Hepatocyte (in vitro differentiated cells): ENCODE measurements at regions not wholly inside any gene's neighbourhood (a gene's known extent, or its start where the extent isn't known, plus 50 kb on each side); places are given as distances from the start of the nearest gene placed in this dataset.

Experiments
- DNase-seq: peaks from one replicate; pipeline ENCODE4 v3.0.0-alpha.2; 2016; ENCODE audit warnings: low spot score
- H2AFZ ChIP-seq: fragments of 200-600 bp; sonication (generic); 2 replicates; pipeline ENCODE4 v1.6.0; 2016; ENCODE audit warnings: antibody characterized with exemption, mild to moderate bottlenecking
- H3K27ac ChIP-seq: fragments of 200-600 bp; sonication (generic); 2 replicates; pipeline ENCODE4 v1.5.1; 2016; ENCODE audit warnings: mild to moderate bottlenecking
- H3K27me3 ChIP-seq: fragments of 200-600 bp; sonication (generic); 2 replicates; pipeline ENCODE4 v1.6.1; 2016
- H3K36me3 ChIP-seq: fragments of 200-600 bp; sonication (generic); replicated peaks from 2 replicates; pipeline ENCODE4 v1.5.1; 2016; ENCODE audit warnings: low read depth; ENCODE audit not compliant: insufficient read depth
- H3K4me1 ChIP-seq: fragments of 200-600 bp; sonication (generic); 2 replicates; pipeline ENCODE4 v1.5.1; 2016; ENCODE audit warnings: mild to moderate bottlenecking, moderate library complexity; ENCODE audit not compliant: insufficient read depth
- H3K4me2 ChIP-seq: fragments of 200-600 bp; sonication (generic); 2 replicates; pipeline ENCODE4 v1.6.0; 2016
- H3K4me3 ChIP-seq: fragments of 200-600 bp; sonication (generic); 2 replicates; pipeline ENCODE4 v1.5.1; 2016; ENCODE audit warnings: mild to moderate bottlenecking
- H3K79me2 ChIP-seq: fragments of 200-600 bp; sonication (generic); 2 replicates; pipeline ENCODE4 v1.6.0; 2017; ENCODE audit warnings: mild to moderate bottlenecking
- H3K9me2 ChIP-seq: fragments of 200-600 bp; sonication (generic); replicated peaks from 2 replicates; pipeline ENCODE4 v1.6.0; 2017; ENCODE audit warnings: mild to moderate bottlenecking; ENCODE audit not compliant: insufficient read depth
- H3K9me3 ChIP-seq: fragments of 200-600 bp; sonication (generic); 2 replicates; pipeline ENCODE4 v1.5.1; 2016; ENCODE audit warnings: low read depth, mild to moderate bottlenecking
- H4K20me1 ChIP-seq: fragments of 200-600 bp; sonication (generic); 2 replicates; pipeline ENCODE4 v1.6.0; 2016; ENCODE audit warnings: mild to moderate bottlenecking; ENCODE audit not compliant: insufficient read depth, poor library complexity, severe bottlenecking
- CTCF ChIP-seq: fragments of 200-600 bp; sonication (generic); IDR thresholded peaks from 2 replicates; pipeline ENCODE4 v1.5.1; 2016; ENCODE audit warnings: antibody characterized with exemption, mild to moderate bottlenecking; ENCODE audit not compliant: poor library complexity
- EZH2 ChIP-seq: fragments of 200-600 bp; sonication (generic); IDR thresholded peaks from 2 replicates; pipeline ENCODE4 v1.6.1; 2016; ENCODE audit warnings: antibody characterized with exemption, mild to moderate bottlenecking, borderline replicate concordance
- EZH2phosphoT487 ChIP-seq: fragments of 200-600 bp; sonication (generic); IDR thresholded peaks from one replicate; pipeline ENCODE4 v1.6.1; 2018; ENCODE audit warnings: antibody characterized with exemption, mild to moderate bottlenecking, low read depth, moderate library complexity; ENCODE audit not compliant: unreplicated experiment, severe bottlenecking
- WGBS: methylation state at CpG from one replicate; pipeline ENCODE4 v1.1.6; 2016; ENCODE audit warnings: low lambda C conversion rate; ENCODE audit errors: missing lambda C conversion rate; 5-methylcytosine and 5-hydroxymethylcytosine counted together

GRCh38 chr15:39302936-39303335 is 277.9 kb upstream of the THBS1 start:
- no peak overlapping the region for H2AFZ ChIP-seq
- no peaks in the 10 kb centered on the region for H4K20me1 ChIP-seq
- H3K9me3 ChIP-seq, result no peaks in the 10 kb centered on the region
- H3K27ac ChIP-seq, result no peak overlapping the region
- TF ChIP-seq CTCF (no peak), EZH2phosphoT487 (no peak), EZH2 (no peak)
- no peak for DNase-seq
- WGBS, result 93% methylated on average over 2 of the region's 2 CpGs
- H3K79me2 ChIP-seq, result no peaks in the 10 kb centered on the region
- H3K4me1 ChIP-seq, result peaks cover 9% of the 10 kb centered on the region
- no peak overlapping the region for H3K4me3 ChIP-seq
- H3K27me3 ChIP-seq, result no peaks in the 10 kb centered on the region
- H3K36me3 ChIP-seq, result no peaks in the 10 kb centered on the region
- no peak overlapping the region for H3K4me2 ChIP-seq
- no peaks in the 10 kb centered on the region for H3K9me2 ChIP-seq

GRCh38 chr15:39304201-39304841 is 276.6 kb upstream of the THBS1 start:
- no peaks in the 10 kb centered on the region for H4K20me1 ChIP-seq
- WGBS, result 50% methylated on average over 7 of the region's 7 CpGs
- peak; percentile 38 for DNase-seq
- no peaks in the 10 kb centered on the region for H3K36me3 ChIP-seq
- no peaks in the 10 kb centered on the region for H3K79me2 ChIP-seq
- no peaks in the 10 kb centered on the region for H3K9me3 ChIP-seq
- TF ChIP-seq EZH2phosphoT487, result no peak
- TF ChIP-seq CTCF, result no peak
- no peak for TF ChIP-seq EZH2
- peak overlapping the region; percentile 78 for H3K27ac ChIP-seq
- no peaks in the 10 kb centered on the region for H3K27me3 ChIP-seq
- no peak overlapping the region for H2AFZ ChIP-seq
- H3K9me2 ChIP-seq, result no peaks in the 10 kb centered on the region
- no peak overlapping the region for H3K4me2 ChIP-seq
- H3K4me3 ChIP-seq, result no peak overlapping the region
- H3K4me1 ChIP-seq, result peaks cover 9% of the 10 kb centered on the region

- no peak for DNase-seq
- no peaks in the 10 kb centered on the region for H4K20me1 ChIP-seq
- 81% methylated on average over 4 of the region's 4 CpGs for WGBS
- TF ChIP-seq CTCF (no peak), EZH2 (no peak), EZH2phosphoT487 (no peak)
- H3K36me3 ChIP-seq, result no peaks in the 10 kb centered on the region
- H3K9me3 ChIP-seq, result no peaks in the 10 kb centered on the region
- peaks cover 9% of the 10 kb centered on the region for H3K4me1 ChIP-seq
- no peaks in the 10 kb centered on the region for H3K9me2 ChIP-seq
- peak overlapping the region; percentile 11 for H3K4me2 ChIP-seq
- H3K27me3 ChIP-seq, result no peaks in the 10 kb centered on the region
- no peak overlapping the region for H3K4me3 ChIP-seq
- H3K27ac ChIP-seq, result peak overlapping the region; percentile 78
- no peaks in the 10 kb centered on the region for H3K79me2 ChIP-seq
- H2AFZ ChIP-seq, result no peak overlapping the region
Observed at GRCh38 chr15:39304931-39305728, 275.7 kb upstream of the THBS1 start.
